ENCODE measurements at regions not wholly inside any gene's neighbourhood (a gene's known extent, or its start where the extent isn't known, plus 50 kb on each side); places are given as distances from the start of the nearest gene placed in this dataset.

- Histone ChIP-seq H3K36me3 (no peaks in the 10 kb centered on the region), H3K27me3 (ENCODE audit: low read depth) (no peaks in the 10 kb centered on the region), H3K9me3 (peaks cover 23% of the 10 kb centered on the region), H3K27ac (no peak overlapping the region), H3K4me1 (no peaks in the 10 kb centered on the region), H3K4me3 (no peak overlapping the region)
- no peak for TF ChIP-seq CTCF (IDR thresholded peaks at IDR 0.05)
- no peak for ATAC-seq
- intact Hi-C loops (cut with DNase I), result no loop called here
- no peak for DNase-seq
Measured at GRCh38 chr1:219724440-219724839, 111.5 kb upstream of the ZC3H11B start.

GRCh38 chr1:219717536-219717935 is 104.6 kb upstream of the ZC3H11B start:
- ATAC-seq, result no peak
- H3K9me3 ChIP-seq, result no peaks in the 10 kb centered on the region
- no peaks in the 10 kb centered on the region for H3K27me3 ChIP-seq (ENCODE audit: low read depth)
- no peak for DNase-seq
- no peaks in the 10 kb centered on the region for H3K4me1 ChIP-seq
- H3K4me3 ChIP-seq, result no peak overlapping the region
- no peak overlapping the region for H3K27ac ChIP-seq
- intact Hi-C loops (cut with DNase I), result no loop called here
- TF ChIP-seq CTCF (IDR thresholded peaks at IDR 0.05), result no peak
- no peaks in the 10 kb centered on the region for H3K36me3 ChIP-seq

GRCh38 chr1:219716611-219717114 is 103.8 kb upstream of the ZC3H11B start:
- ATAC-seq (no peak), DNase-seq (no peak)
- intact Hi-C loops (cut with DNase I), result no loop called here
- no peaks in the 10 kb centered on the region for H3K27me3 ChIP-seq (ENCODE audit: low read depth)
- no peaks in the 10 kb centered on the region for H3K36me3 ChIP-seq
- no peak overlapping the region for H3K4me3 ChIP-seq
- H3K4me1 ChIP-seq, result no peaks in the 10 kb centered on the region
- H3K9me3 ChIP-seq, result no peaks in the 10 kb centered on the region
- no peak overlapping the region for H3K27ac ChIP-seq
- no peak for TF ChIP-seq CTCF (IDR thresholded peaks at IDR 0.05)

GRCh38 chr1:219713981-219714381 is 101.1 kb upstream of the ZC3H11B start:
- no peaks in the 10 kb centered on the region for H3K9me3 ChIP-seq
- intact Hi-C loops (cut with DNase I), result no loop called here
- no peaks in the 10 kb centered on the region for H3K36me3 ChIP-seq
- H3K4me1 ChIP-seq, result no peaks in the 10 kb centered on the region
- ATAC-seq (no peak), DNase-seq (no peak)
- no peak overlapping the region for H3K4me3 ChIP-seq
- H3K27me3 ChIP-seq (ENCODE audit: low read depth), result no peaks in the 10 kb centered on the region
- no peak for TF ChIP-seq CTCF (IDR thresholded peaks at IDR 0.05)
- no peak overlapping the region for H3K27ac ChIP-seq

- Histone ChIP-seq H3K9me3 (no peaks in the 10 kb centered on the region), H3K4me3 (no peak overlapping the region), H3K27me3 (ENCODE audit: low read depth) (no peaks in the 10 kb centered on the region), H3K27ac (no peak overlapping the region), H3K4me1 (no peaks in the 10 kb centered on the region), H3K36me3 (no peaks in the 10 kb centered on the region)
- DNase-seq, result no peak
- no peak for TF ChIP-seq CTCF (IDR thresholded peaks at IDR 0.05)
- ATAC-seq, result no peak
- intact Hi-C loops (cut with DNase I), result no loop called here
Measured at GRCh38 chr1:219712506-219712905, 99.6 kb upstream of the ZC3H11B start.
